AG09309 (cell line): ENCODE measurements at regions not wholly inside any gene's neighbourhood (a gene's known extent, or its start where the extent isn't known, plus 50 kb on each side); places are given as distances from the start of the nearest gene placed in this dataset.

Source experiments
- DNase-seq: peaks from one replicate; pipeline ENCODE4 v3.0.0-alpha.2; 2010; ENCODE audit warnings: low read depth
- H3K4me3 ChIP-seq: 2 replicates; pipeline ENCODE4 v1.5.1; 2011; ENCODE audit warnings: mild to moderate bottlenecking, low read depth, low read length, moderate library complexity; ENCODE audit not compliant: control insufficient read depth
- CTCF ChIP-seq: IDR thresholded peaks from 2 replicates; pipeline ENCODE4 v1.5.1; 2011; ENCODE audit warnings: mild to moderate bottlenecking, low read depth, low read length, inconsistent platforms; ENCODE audit not compliant: insufficient read depth, control insufficient read depth; ENCODE audit errors: missing control alignments

GRCh38 chr12:90275088-90275487, 566.5 kb upstream of the ATP2B1 start:
- no peak overlapping the region for H3K4me3 ChIP-seq
- DNase-seq: no peak
- TF ChIP-seq CTCF: no peak

GRCh38 chr12:90274407-90274806, 565.8 kb upstream of the ATP2B1 start:
- H3K4me3 ChIP-seq: no peak overlapping the region
- TF ChIP-seq CTCF: no peak
- no peak for DNase-seq

GRCh38 chr12:90268574-90268973, 559.9 kb upstream of the ATP2B1 start:
- H3K4me3 ChIP-seq: no peak overlapping the region
- TF ChIP-seq CTCF: no peak

GRCh38 chr12:90262251-90262650, 553.6 kb upstream of the ATP2B1 start:
- no peak for TF ChIP-seq CTCF
- H3K4me3 ChIP-seq: no peak overlapping the region
- no peak for DNase-seq

More at GRCh38 chr12:90268574-90268973, 559.9 kb upstream of the ATP2B1 start:
- no peak for DNase-seq

- H3K4me3 ChIP-seq: no peak overlapping the region
- no peak for TF ChIP-seq CTCF
- no peak for DNase-seq
These were observed 552.6 kb upstream of the ATP2B1 start for GRCh38 chr12:90261283-90261682.

- no peak for DNase-seq
- no peak for TF ChIP-seq CTCF
These were observed 551.5 kb upstream of the ATP2B1 start for GRCh38 chr12:90260136-90260535.

GRCh38 chr12:90257927-90258624, 549.4 kb upstream of the ATP2B1 start:
- H3K4me3 ChIP-seq: no peak overlapping the region
- no peak for TF ChIP-seq CTCF
- no peak for DNase-seq

More at GRCh38 chr12:90260136-90260535, 551.5 kb upstream of the ATP2B1 start:
- no peak overlapping the region for H3K4me3 ChIP-seq
